CD4-positive, alpha-beta T cell (primary cell): ENCODE measurements at regions not wholly inside any gene's neighbourhood (a gene's known extent, or its start where the extent isn't known, plus 50 kb on each side); places are given as distances from the start of the nearest gene placed in this dataset.

ENCODE experiments used
- ATAC-seq: fragments of 200-7000 bp; cut with Tn5 transposase; one replicate; pipeline ENCODE4 v1.10.0; 2022; ENCODE audit warnings: mild to moderate bottlenecking; ENCODE audit not compliant: poor library complexity
- CTCF ChIA-PET: fragments of 350-600 bp; sonication (Branson Sonifier 250); formaldehyde crosslinking; loops from one replicate; lab custom pipeline; 2021; ENCODE audit warnings: antibody characterized with exemption, inconsistent platforms; lab: Charles Lee
- POLR2A ChIA-PET: fragments of 350-600 bp; sonication (Branson Sonifier 250); formaldehyde crosslinking; loops from one replicate; lab custom pipeline; 2021; ENCODE audit warnings: antibody characterized with exemption, inconsistent platforms; lab: Charles Lee
- DNase-seq, 14 experiments: peaks; one replicate each; pipeline ENCODE4 v3.0.0-alpha.2; 2013 to 2020; ENCODE audit warnings: mixed read lengths in 2 of 14
- H3K27ac ChIP-seq, 2 donors: one replicate each; pipeline versions ENCODE4 v1.5.1 to v1.7.0; 2013; ENCODE audit warnings: low read length in 2 of 2, low read depth in 1 of 2, mild to moderate bottlenecking in 1 of 2
- H3K27me3 ChIP-seq, 2 experiments: 1 replicate in 1 of 2; 2 replicates in 1 of 2; pipeline versions ENCODE4 v1.6.1 to v1.7.0; 2013; ENCODE audit warnings: low read length in 2 of 2, control low read depth in 1 of 2, mild to moderate bottlenecking in 1 of 2, moderate library complexity in 1 of 2; ENCODE audit not compliant: insufficient read depth in 2 of 2, control insufficient read depth in 1 of 2
- H3K36me3 ChIP-seq: one replicate; pipeline ENCODE4 v1.6.1; 2013; ENCODE audit warnings: low read length, control low read depth; ENCODE audit not compliant: insufficient read depth
- H3K4me1 ChIP-seq: one replicate; pipeline ENCODE4 v1.6.1; 2013; ENCODE audit warnings: low read length, control low read depth; ENCODE audit not compliant: insufficient read depth
- H3K4me3 ChIP-seq: one replicate; pipeline ENCODE4 v1.5.1; 2013; ENCODE audit warnings: mild to moderate bottlenecking, low read length, moderate library complexity
- H3K9me3 ChIP-seq, 2 experiments: 1 replicate in 1 of 2; 2 replicates in 1 of 2; pipeline versions ENCODE4 v1.6.1 to v1.7.0; 2013; ENCODE audit warnings: low read length in 2 of 2, mild to moderate bottlenecking in 2 of 2, control low read depth in 1 of 2, moderate library complexity in 1 of 2; ENCODE audit not compliant: control insufficient read depth in 1 of 2, insufficient read depth in 1 of 2
- H3K27ac Mint-ChIP-seq: one replicate; pipeline ENCODE4 v1.8.0; 2020; ENCODE audit warnings: mixed read lengths
- H3K27me3 Mint-ChIP-seq: one replicate; pipeline ENCODE4 v1.8.0; 2021; ENCODE audit warnings: mixed read lengths
- H3K36me3 Mint-ChIP-seq: one replicate; pipeline ENCODE4 v1.8.0; 2021; ENCODE audit warnings: low read depth, mixed read lengths
- H3K4me1 Mint-ChIP-seq: one replicate; pipeline ENCODE4 v1.8.0; 2021; ENCODE audit warnings: low read depth, mixed read lengths
- H3K4me3 Mint-ChIP-seq: one replicate; pipeline ENCODE4 v1.8.0; 2020; ENCODE audit warnings: mild to moderate bottlenecking, mixed read lengths
- H3K9me3 Mint-ChIP-seq: one replicate; pipeline ENCODE4 v1.8.0; 2020; ENCODE audit warnings: mixed read lengths
- intact Hi-C, 2 experiments: fragments of 100-400 bp; cut with DNase I in 1 of 2; cut with micrococcal nuclease in 1 of 2; formaldehyde crosslinking; loops; one replicate each; pipeline versions ENCODE4 v1.15.1 to v1.9.0; 2023 to 2025; cut with DNase I, micrococcal nuclease
- TF ChIP-seq, protein P1 (sequence below): fragments of 200-600 bp; IDR thresholded peaks from one replicate; pipeline ENCODE4 v1.8.0; 2022; ENCODE audit warnings: antibody characterized with exemption, mild to moderate bottlenecking

GRCh38 chr18:25599443-25599842 lies 247.5 kb upstream of the ZNF521 start:
- ATAC-seq, result no peak
- H3K27me3 Mint-ChIP-seq, result peaks cover 8% of the 10 kb centered on the region
- intact Hi-C loops, result no loop called here
- no peak overlapping the region for H3K4me3 ChIP-seq
- TF ChIP-seq, protein P1, sequence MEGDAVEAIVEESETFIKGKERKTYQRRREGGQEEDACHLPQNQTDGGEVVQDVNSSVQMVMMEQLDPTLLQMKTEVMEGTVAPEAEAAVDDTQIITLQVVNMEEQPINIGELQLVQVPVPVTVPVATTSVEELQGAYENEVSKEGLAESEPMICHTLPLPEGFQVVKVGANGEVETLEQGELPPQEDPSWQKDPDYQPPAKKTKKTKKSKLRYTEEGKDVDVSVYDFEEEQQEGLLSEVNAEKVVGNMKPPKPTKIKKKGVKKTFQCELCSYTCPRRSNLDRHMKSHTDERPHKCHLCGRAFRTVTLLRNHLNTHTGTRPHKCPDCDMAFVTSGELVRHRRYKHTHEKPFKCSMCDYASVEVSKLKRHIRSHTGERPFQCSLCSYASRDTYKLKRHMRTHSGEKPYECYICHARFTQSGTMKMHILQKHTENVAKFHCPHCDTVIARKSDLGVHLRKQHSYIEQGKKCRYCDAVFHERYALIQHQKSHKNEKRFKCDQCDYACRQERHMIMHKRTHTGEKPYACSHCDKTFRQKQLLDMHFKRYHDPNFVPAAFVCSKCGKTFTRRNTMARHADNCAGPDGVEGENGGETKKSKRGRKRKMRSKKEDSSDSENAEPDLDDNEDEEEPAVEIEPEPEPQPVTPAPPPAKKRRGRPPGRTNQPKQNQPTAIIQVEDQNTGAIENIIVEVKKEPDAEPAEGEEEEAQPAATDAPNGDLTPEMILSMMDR, result no peak
- H3K27me3 ChIP-seq, result no peaks in the 10 kb centered on the region
- H3K4me1 ChIP-seq, result no peaks in the 10 kb centered on the region
- H3K9me3 ChIP-seq, result peaks cover 0 to 3% of the 10 kb centered on the region in 2 experiments
- no peaks in the 10 kb centered on the region for H3K36me3 Mint-ChIP-seq
- H3K9me3 Mint-ChIP-seq, result no peaks in the 10 kb centered on the region
- no peak overlapping the region for H3K4me3 Mint-ChIP-seq
- H3K36me3 ChIP-seq, result no peaks in the 10 kb centered on the region
- no peak overlapping the region for H3K27ac Mint-ChIP-seq
- CTCF ChIA-PET, result no interaction called here
- H3K4me1 Mint-ChIP-seq, result no peaks in the 10 kb centered on the region
- no peak overlapping the region for H3K27ac ChIP-seq
- POLR2A ChIA-PET, result no interaction called here
- no peak for DNase-seq

- no peak overlapping the region for H3K4me3 Mint-ChIP-seq
- TF ChIP-seq, protein P1, result no peak
- H3K4me1 Mint-ChIP-seq, result no peaks in the 10 kb centered on the region
- H3K9me3 Mint-ChIP-seq, result no peaks in the 10 kb centered on the region
- H3K4me3 ChIP-seq, result no peak overlapping the region
- ChIA-PET CTCF (no interaction called here), POLR2A (no interaction called here)
- no peaks in the 10 kb centered on the region for H3K9me3 ChIP-seq
- no peak overlapping the region for H3K27ac ChIP-seq
- peaks cover 8% of the 10 kb centered on the region for H3K27me3 Mint-ChIP-seq
- ATAC-seq, result no peak
- H3K36me3 ChIP-seq, result no peaks in the 10 kb centered on the region
- intact Hi-C loops, result no loop called here
- H3K4me1 ChIP-seq, result no peaks in the 10 kb centered on the region
- no peaks in the 10 kb centered on the region for H3K27me3 ChIP-seq
- no peaks in the 10 kb centered on the region for H3K36me3 Mint-ChIP-seq
- no peak overlapping the region for H3K27ac Mint-ChIP-seq
- no peak for DNase-seq
Measured at GRCh38 chr18:25597476-25597875, 245.5 kb upstream of the ZNF521 start.

- no peaks in the 10 kb centered on the region for H3K9me3 ChIP-seq
- ATAC-seq (no peak), DNase-seq (no peak)
- H3K27ac ChIP-seq, result no peak overlapping the region
- ChIA-PET POLR2A (no interaction called here), CTCF (no interaction called here)
- H3K36me3 ChIP-seq, result no peaks in the 10 kb centered on the region
- Mint-ChIP-seq H3K4me1 (no peaks in the 10 kb centered on the region), H3K36me3 (no peaks in the 10 kb centered on the region), H3K27ac (no peak overlapping the region), H3K27me3 (no peaks in the 10 kb centered on the region), H3K9me3 (no peaks in the 10 kb centered on the region), H3K4me3 (no peak overlapping the region)
- no peaks in the 10 kb centered on the region for H3K4me1 ChIP-seq
- no peak overlapping the region for H3K4me3 ChIP-seq
- intact Hi-C loops, result no loop called here
- no peaks in the 10 kb centered on the region for H3K27me3 ChIP-seq
- TF ChIP-seq, protein P1, result no peak
Measured at GRCh38 chr18:25595274-25596060, 243.5 kb upstream of the ZNF521 start.
